ENCODE measurements at regions not wholly inside any gene's neighbourhood (a gene's known extent, or its start where the extent isn't known, plus 50 kb on each side); places are given as distances from the start of the nearest gene placed in this dataset.

DNA sequence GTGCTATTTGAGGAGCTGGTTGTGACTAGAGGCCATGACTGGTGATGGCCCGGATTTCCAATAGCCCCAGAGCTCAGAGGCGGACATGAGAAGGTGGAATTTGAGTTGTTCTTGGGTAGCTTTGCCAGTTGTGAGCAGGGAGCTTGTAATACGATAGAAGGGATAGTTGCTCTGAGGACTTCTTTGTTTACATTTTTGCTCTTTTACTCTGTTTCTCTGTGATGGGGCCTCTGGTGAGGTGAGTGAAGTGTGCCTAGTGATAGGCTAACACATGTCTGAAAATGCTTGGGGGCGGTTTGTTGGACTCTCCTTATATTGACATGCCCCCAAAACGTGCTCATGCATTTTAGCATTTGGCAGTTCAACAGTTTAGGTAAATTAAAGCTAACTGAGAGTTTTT is 365.1 kb downstream of the DDX10 start:
- DNase-seq (ENCODE audit: low read depth): no peak
- no peak overlapping the region for H3K4me3 ChIP-seq (ENCODE audit: control insufficient read depth, low read depth, low read length)
- no peak for TF ChIP-seq CTCF (IDR thresholded peaks at IDR 0.05; ENCODE audit: control insufficient read depth, insufficient read depth, low read depth, low read length, missing control alignments)

- no peak for TF ChIP-seq CTCF (IDR thresholded peaks at IDR 0.05; ENCODE audit: control insufficient read depth, insufficient read depth, low read depth, low read length, missing control alignments)
- peak; percentile 80 for DNase-seq (ENCODE audit: low read depth)
- no peak overlapping the region for H3K4me3 ChIP-seq (ENCODE audit: control insufficient read depth, low read depth, low read length)
Measured at GRCh38 chr11:109033627-109034338, 368.9 kb downstream of the DDX10 start.

- H3K4me3 ChIP-seq (ENCODE audit: control insufficient read depth, low read depth, low read length): no peak overlapping the region
- DNase-seq (ENCODE audit: low read depth): no peak
- no peak for TF ChIP-seq CTCF (IDR thresholded peaks at IDR 0.05; ENCODE audit: control insufficient read depth, insufficient read depth, low read depth, low read length, missing control alignments)
Measured at GRCh38 chr11:109034339-109034696, 369.4 kb downstream of the DDX10 start.

- no peak for TF ChIP-seq CTCF (IDR thresholded peaks at IDR 0.05; ENCODE audit: control insufficient read depth, insufficient read depth, low read depth, low read length, missing control alignments)
- DNase-seq (ENCODE audit: low read depth): no peak
- no peak overlapping the region for H3K4me3 ChIP-seq (ENCODE audit: control insufficient read depth, low read depth, low read length)
Measured at GRCh38 chr11:109035284-109035683, 370.4 kb downstream of the DDX10 start.

DNA sequence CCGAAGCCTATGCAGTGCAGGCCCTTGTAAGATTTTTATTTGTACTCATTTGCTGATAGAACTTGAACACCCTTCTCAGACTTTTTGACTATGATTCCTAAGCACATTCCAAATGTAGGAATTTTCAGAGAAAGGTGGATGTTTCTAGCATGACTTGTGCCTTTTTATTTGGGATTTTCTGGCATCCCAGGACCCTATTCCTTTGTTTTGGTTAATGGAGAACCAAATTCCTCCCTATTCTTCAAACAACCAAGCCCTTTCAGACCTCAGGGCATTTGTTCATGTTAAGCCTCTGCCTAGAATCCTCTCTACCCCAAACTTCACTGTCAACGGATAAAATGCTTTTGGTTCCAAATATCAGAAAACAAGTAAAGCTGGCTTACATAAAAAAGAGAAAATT is 371.1 kb downstream of the DDX10 start:
- no peak overlapping the region for H3K4me3 ChIP-seq (ENCODE audit: control insufficient read depth, low read depth, low read length)
- no peak for TF ChIP-seq CTCF (IDR thresholded peaks at IDR 0.05; ENCODE audit: control insufficient read depth, insufficient read depth, low read depth, low read length, missing control alignments)
- DNase-seq (ENCODE audit: low read depth): no peak

DNA sequence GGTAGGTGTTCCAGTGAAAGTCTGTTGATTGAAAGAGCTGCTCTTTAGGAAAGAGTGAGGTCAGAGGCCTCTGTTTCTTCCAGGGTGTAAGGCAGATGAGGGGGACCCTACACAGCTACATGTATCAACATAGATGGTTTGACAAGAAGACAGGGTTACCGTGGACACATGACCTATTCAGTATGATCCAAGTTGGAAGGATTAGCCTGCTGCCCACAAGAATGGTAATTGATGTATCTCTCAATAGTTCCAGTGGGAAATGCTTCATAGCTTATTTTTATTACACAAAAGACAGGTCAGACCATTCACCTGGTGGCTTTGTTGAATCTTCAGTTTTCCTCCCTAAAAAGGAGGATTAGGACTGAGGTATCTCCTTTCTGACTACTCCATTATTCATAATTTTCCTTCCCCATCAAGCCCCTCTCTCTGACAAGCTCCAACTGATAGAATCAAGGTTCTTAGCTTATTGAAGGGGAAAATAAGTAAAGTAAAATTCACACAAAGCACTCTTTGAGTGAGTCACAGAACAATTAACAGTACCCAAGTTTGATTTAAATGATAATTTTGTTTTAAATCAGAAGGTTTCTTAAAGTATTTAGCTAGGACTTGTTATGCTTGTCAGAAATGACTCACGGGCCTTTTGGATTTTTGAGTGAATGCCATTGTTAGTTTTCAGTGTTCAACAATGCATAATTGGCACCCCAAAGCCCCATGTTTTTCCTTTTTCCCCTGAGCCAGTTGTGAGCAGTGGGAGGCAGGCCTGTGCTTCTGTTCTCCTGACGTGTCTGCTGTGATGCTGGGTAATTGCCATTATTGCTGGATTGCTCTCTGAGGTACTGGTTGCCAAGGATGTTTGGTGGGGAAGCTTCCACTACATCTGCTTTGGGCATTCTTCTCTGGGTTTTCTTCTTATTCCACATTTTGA is 373.2 kb downstream of the DDX10 start:
- DNase-seq (ENCODE audit: low read depth): peak; percentile 80
- TF ChIP-seq CTCF (IDR thresholded peaks at IDR 0.05; ENCODE audit: control insufficient read depth, insufficient read depth, low read depth, low read length, missing control alignments): peak; percentile 19
- H3K4me3 ChIP-seq (ENCODE audit: control insufficient read depth, low read depth, low read length): no peak overlapping the region
